ENCODE measurements at regions not wholly inside any gene's neighbourhood (a gene's known extent, or its start where the extent isn't known, plus 50 kb on each side); places are given as distances from the start of the nearest gene placed in this dataset.

GRCh38 chr11:116355104-116355503, 417.7 kb downstream of the BUD13 start:
- DNase-seq: no peak
- Histone ChIP-seq H3K27ac (ENCODE audit: low read depth, low read length) (no peak overlapping the region), H3K4me1 (ENCODE audit: control insufficient read depth, insufficient read depth, low read length) (peaks cover 5% of the 10 kb centered on the region), H3K36me3 (ENCODE audit: control insufficient read depth, insufficient read depth, low read length) (no peaks in the 10 kb centered on the region), H3K9me3 (ENCODE audit: control insufficient read depth, low read length) (no peaks in the 10 kb centered on the region), H3K9ac (ENCODE audit: extremely low read depth, low read length, poor library complexity, severe bottlenecking) (no peak overlapping the region), H3K27me3 (ENCODE audit: control insufficient read depth, insufficient read depth, low read length, poor library complexity, severe bottlenecking) (no peaks in the 10 kb centered on the region), H3K4me3 (ENCODE audit: low read length) (no peak overlapping the region)
- no peak for TF ChIP-seq CTCF (conservative IDR thresholded peaks at IDR 0.05)
- no peaks in the 10 kb centered on the region for H3K36me3 Mint-ChIP-seq (ENCODE audit: low read depth)
- peaks cover 13% of the 10 kb centered on the region for H3K27me3 Mint-ChIP-seq (ENCODE audit: insufficient read depth)
- no peak overlapping the region for H3K4me3 Mint-ChIP-seq
- H3K27ac Mint-ChIP-seq: no peak overlapping the region
- no peaks in the 10 kb centered on the region for H3K9me3 Mint-ChIP-seq
- peaks cover 23% of the 10 kb centered on the region for H3K4me1 Mint-ChIP-seq
- WGBS, 2 experiments (ENCODE audit: insufficient coverage in 1 of 2, insufficient read length in 1 of 2): 93 to 100% methylated on average over 1 of the region's 1 CpG

GRCh38 chr11:116353589-116353988, 419.2 kb downstream of the BUD13 start:
- Mint-ChIP-seq H3K4me3 (no peak overlapping the region), H3K9me3 (peaks cover 4% of the 10 kb centered on the region), H3K27me3 (ENCODE audit: insufficient read depth) (peaks cover 9% of the 10 kb centered on the region), H3K4me1 (peaks cover 23% of the 10 kb centered on the region), H3K27ac (no peak overlapping the region), H3K36me3 (ENCODE audit: low read depth) (no peaks in the 10 kb centered on the region)
- Histone ChIP-seq H3K36me3 (ENCODE audit: control insufficient read depth, insufficient read depth, low read length) (no peaks in the 10 kb centered on the region), H3K27me3 (ENCODE audit: control insufficient read depth, insufficient read depth, low read length, poor library complexity, severe bottlenecking) (no peaks in the 10 kb centered on the region), H3K27ac (ENCODE audit: low read depth, low read length) (no peak overlapping the region), H3K9ac (ENCODE audit: extremely low read depth, low read length, poor library complexity, severe bottlenecking) (no peak overlapping the region), H3K9me3 (ENCODE audit: control insufficient read depth, low read length) (no peaks in the 10 kb centered on the region), H3K4me3 (ENCODE audit: low read length) (no peak overlapping the region), H3K4me1 (ENCODE audit: control insufficient read depth, insufficient read depth, low read length) (peaks cover 5% of the 10 kb centered on the region)
- WGBS, 2 experiments (ENCODE audit: insufficient coverage in 1 of 2, insufficient read length in 1 of 2): 80 to 88% methylated on average over 5 to 7 of the region's 7 CpGs
- DNase-seq: no peak
- no peak for TF ChIP-seq CTCF (conservative IDR thresholded peaks at IDR 0.05)

- Histone ChIP-seq H3K9me3 (ENCODE audit: control insufficient read depth, low read length) (no peaks in the 10 kb centered on the region), H3K27me3 (ENCODE audit: control insufficient read depth, insufficient read depth, low read length, poor library complexity, severe bottlenecking) (no peaks in the 10 kb centered on the region), H3K4me1 (ENCODE audit: control insufficient read depth, insufficient read depth, low read length) (peaks cover 5% of the 10 kb centered on the region), H3K36me3 (ENCODE audit: control insufficient read depth, insufficient read depth, low read length) (no peaks in the 10 kb centered on the region), H3K27ac (ENCODE audit: low read depth, low read length) (no peak overlapping the region), H3K9ac (ENCODE audit: extremely low read depth, low read length, poor library complexity, severe bottlenecking) (no peak overlapping the region), H3K4me3 (ENCODE audit: low read length) (no peak overlapping the region)
- peaks cover 7% of the 10 kb centered on the region for H3K27me3 Mint-ChIP-seq (ENCODE audit: insufficient read depth)
- no peak for TF ChIP-seq CTCF (conservative IDR thresholded peaks at IDR 0.05)
- H3K27ac Mint-ChIP-seq: no peak overlapping the region
- H3K36me3 Mint-ChIP-seq (ENCODE audit: low read depth): no peaks in the 10 kb centered on the region
- no peak for DNase-seq
- peaks cover 22% of the 10 kb centered on the region for H3K4me1 Mint-ChIP-seq
- no peak overlapping the region for H3K4me3 Mint-ChIP-seq
- H3K9me3 Mint-ChIP-seq: peaks cover 11% of the 10 kb centered on the region
- WGBS, 2 experiments (ENCODE audit: insufficient coverage in 1 of 2, insufficient read length in 1 of 2): 88 to 100% methylated on average over 3 to 4 of the region's 4 CpGs
Measured at GRCh38 chr11:116352881-116353280, 419.9 kb downstream of the BUD13 start.

All from endodermal cell (in vitro differentiated cells).